Hematopoietic multipotent progenitor cell (in vitro differentiated cells): ENCODE measurements at regions not wholly inside any gene's neighbourhood (a gene's known extent, or its start where the extent isn't known, plus 50 kb on each side); places are given as distances from the start of the nearest gene placed in this dataset.

ENCODE experiments used
- DNase-seq, 3 donors: peaks; one replicate each; pipeline ENCODE4 v3.0.0-alpha.2; 2011 to 2015; ENCODE audit warnings: low read depth in 2 of 3, low spot score in 2 of 3

DNA sequence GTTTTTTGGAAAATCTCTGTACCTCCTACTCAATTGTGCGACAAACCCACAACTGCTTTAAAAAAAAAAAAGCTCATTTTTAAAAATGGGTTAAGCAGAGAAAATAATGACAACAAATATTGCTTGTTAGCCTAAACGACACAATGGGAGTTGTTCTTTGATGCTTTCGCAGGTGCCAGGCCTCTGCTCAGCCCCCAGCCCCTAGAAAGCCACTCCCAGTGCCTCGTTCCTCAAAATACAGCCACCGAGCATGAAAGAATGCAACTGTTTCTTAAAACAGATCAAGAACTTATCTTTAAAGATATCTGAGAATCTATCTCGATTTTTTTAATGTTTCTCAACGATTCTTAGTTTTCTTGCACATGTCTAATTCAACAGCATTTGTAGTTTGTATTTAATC, 85.2 kb upstream of the PFKP start:
- DNase-seq, result no peak

DNA sequence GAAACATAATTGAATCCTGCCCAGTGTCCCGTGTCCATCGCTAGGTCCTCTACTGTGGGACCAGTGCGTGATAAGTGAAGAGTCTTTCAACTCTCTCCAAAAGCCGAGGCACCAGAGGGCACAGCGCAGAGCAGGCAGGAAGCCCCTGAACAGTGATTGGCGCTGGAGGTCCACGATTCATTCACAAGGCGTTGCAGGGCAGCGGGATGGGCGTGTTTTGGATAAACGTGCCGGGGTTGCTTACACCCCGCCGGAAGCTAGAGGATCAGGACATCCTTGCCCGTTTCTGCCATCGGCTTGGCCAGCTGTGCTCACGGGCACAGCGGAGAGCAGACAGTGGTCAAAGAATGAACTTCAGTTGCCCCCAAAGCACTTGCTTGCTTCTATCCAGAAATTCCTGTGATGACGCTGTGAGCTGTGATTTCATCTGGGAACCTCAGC, 86.0 kb upstream of the PFKP start:
- no peak for DNase-seq

DNA sequence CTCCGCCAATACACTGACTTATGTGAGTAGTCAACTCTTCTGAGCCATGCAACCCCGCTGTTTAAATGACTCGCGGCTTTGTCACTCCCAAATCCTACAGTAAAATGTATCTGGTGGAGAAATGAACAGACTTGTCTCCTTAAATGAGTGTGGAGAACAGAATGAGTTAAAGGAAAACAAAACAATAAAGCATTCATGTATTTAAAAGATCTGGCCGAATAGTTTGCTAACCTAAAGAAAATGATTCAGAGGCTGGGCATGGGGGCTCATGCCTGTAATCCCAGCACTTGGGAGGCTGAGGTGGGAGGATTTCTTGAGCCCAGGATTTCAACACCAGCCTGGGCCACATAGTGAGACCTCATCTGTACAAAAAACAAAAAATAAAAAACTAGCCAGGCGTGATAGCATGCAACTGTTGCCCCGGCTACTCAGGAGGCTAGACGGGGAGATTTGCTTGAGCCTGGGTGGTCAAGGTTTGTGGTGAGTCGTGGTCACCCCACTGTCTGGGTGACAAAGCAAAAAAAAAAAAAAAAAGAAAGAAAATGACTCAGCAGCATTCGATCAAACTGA, 86.5 kb upstream of the PFKP start:
- no peak for DNase-seq

DNA sequence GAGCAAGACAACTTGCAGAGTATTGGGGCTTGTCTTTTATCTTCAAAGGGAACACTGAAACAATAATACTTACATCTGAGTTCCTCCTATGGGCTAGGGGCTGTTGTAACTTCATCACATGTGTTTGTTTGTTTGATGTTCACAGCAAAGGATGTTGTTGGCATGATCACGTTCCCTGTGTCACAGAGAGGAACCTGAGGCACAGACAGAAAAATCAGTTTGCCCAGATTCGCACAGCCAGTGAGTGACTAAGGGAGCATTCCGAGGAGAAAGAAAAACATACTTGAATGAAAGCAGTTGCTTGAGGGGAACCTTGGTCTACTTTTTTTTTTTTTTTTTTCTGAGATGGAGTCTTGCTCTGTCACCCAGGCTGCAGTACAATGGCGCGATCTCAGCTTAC, 87.2 kb upstream of the PFKP start:
- DNase-seq, result no peak

DNA sequence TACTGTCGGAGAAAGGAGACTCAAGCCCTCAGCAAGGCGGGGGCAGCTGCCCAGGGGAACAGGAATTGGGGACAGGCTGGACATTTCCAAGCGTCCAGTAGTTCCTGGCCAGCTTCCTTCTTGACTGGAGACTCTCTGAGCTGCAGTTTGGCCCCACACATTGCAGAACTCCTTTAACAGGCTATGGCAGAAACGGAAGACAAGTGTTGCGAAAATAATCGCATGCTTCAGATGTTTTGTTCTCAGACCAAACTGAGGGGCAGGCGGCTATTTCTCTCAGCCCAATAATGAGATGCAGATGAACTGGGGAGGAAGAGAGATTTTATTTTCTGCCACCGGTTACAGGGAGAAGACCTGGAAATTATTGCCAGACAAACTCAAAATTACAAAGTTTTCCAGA, 88.0 kb upstream of the PFKP start:
- no peak for DNase-seq

DNA sequence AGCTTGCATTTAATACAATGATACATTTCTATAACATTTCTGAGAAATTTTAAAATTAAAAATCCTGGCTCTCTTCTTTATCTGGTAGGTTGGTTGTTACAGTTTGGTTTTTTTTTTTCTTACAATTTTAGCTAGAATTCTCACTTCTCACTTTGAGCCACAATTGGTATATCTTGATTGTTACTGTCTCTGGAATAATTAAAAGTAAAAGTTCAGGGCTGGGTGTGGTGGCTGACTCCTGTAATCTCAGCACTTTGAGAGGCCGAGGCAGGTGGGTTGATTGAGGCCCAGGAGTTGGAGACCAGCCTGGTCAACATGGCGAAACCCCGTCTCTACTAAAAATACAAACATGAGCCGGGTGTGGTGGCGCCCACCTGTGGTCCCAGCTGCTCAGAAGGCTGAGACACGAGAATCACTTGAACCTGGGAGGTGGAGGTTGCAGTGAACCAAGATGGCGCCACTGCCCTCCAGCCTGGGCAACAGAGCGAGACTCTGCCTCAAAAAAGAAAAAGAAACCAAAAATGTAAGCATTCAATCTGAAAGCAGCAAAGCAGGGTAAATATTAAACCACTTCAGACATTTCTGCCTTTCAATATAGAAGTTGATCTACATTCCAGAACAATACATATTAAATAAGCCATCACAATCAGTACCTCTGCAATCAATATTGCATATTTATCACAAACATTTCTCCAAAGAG, 88.6 kb upstream of the PFKP start:
- no peak for DNase-seq

DNA sequence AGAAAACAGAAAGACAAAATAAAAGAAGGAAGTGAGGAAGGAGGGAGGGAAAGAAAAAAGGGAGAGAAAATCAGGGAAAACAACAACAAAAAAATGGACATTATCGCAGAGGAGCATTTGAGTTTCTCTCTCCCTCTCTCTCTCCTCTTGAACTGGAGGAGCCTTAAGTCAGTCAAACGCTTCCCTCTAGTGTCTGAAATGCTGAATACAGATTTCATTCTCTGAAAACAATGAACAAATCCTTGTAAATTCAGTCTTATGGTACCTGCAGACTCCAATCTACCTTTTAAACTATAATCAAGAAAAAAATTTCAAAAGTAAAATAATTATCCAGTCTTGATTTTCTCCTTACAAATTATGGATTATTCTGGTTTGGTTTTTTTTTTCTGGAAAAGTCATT, 89.2 kb upstream of the PFKP start:
- DNase-seq, result peak in 2 of 3 donors; percentile 39 to 71

DNA sequence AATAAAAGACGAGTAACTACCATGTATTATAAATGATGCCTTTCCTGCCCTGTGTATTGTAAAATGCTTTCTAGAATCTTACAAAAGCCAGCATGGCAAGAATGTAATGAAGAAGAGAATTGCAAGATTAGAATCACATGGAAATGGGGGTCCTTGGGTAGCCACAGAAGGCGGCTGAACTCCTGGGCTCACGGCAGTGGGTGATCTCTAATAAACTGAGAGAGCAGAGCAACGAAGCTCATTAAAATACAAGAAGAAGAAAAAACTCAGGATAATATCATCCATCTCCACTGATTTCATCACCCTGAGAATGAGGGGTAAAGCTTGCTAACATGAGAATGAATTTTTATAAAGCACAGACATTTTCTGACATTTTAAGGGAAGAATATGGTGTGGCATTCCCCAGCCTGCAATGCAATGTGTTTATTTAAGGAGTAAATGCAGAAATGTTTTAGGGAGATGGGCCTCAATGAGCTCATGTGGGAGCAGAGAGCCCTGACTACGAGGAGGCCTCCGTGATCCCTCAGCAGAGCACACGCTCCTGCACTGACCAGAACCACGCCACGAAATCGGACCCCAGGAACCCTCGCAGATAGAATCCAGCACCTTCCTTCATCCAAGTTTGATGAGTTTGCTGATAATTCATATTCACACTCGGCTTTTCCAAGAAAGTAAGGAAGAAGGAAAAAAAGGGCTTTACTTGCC, 92.7 kb upstream of the PFKP start:
- DNase-seq, result no peak

DNA sequence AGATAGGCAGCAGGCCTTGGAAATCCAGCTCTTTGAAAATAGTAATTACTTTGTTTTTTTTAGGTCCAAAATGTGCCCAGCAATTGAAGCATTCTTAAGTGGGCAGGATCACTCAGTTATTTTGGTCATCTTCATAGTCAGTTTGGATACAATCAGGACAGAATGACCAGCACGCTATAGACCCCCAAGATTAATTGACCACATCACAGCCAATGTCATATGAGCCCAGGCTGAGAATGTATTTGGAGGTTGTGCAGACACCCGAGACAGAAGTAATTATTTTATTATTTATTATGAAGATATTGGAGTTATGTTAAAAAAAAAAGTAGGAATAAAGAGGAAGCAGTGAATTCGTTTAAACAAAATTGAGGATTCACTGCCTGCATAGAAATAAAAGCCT, 93.3 kb upstream of the PFKP start:
- no peak for DNase-seq

DNA sequence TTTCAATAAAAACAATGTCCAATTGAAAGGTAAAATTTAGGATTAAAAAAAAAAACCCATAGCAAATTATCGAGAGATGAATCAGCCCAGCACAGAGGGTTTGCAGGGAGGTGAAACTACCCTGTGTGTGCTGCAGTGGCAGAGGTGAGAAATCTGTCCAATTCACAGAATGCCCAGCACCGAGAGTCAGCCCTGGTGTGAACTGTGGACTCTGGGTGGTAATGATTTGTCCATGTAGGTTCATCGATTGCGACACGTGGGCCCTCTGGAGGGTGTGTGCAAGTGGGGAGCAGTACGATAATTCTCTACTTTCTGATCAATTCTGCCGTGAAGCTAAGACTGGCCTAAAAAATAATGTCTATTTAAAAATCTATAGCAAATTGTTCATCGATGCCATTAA, 94.5 kb upstream of the PFKP start:
- DNase-seq, result no peak

DNA sequence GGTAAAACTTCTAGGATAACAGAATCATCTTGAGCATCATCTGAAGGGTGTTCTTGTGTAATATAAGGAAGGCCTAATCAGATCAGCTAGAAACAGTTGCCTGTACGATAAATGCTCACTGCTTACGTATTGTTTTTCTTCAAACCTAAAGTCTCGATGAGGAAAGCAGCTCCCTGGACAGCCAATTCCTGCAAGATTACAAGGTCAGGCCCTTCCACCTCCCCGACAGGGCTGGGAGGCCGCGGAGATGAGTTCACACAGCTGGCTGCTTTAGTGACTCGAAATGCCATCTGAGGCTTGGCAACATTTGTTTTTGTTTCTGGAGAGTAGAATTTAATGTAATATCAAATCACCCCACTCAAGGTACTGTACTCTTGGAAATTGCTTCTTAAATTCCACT, 95.1 kb upstream of the PFKP start:
- no peak for DNase-seq

DNA sequence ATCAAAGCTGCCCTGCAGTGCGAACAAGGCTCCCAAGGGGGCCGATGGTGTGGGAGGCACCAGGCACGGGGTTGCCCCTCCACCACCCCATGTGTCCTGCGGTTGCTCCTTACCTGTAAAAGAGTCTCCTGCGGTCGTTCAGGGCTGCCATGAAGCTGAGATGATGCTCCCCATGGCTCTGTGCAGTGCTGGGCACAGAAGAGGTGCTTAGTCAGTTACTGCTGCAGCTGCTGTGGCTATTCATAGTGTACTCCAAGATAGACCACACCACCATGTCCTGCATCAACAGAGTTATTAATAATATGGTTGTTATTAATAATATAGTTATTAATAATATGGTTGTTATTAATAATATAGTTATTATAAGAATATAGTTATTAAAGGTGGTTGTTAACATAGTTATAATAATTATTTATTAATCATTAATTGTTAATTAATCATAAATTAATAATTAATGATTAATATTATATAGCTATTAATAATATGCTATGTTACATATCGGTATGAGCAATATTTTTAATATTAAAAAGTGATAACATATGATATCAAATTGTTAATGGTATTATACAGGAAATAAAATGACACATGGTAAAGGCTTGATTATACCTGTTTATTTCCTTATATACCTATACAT, 97.0 kb upstream of the PFKP start:
- no peak for DNase-seq

DNA sequence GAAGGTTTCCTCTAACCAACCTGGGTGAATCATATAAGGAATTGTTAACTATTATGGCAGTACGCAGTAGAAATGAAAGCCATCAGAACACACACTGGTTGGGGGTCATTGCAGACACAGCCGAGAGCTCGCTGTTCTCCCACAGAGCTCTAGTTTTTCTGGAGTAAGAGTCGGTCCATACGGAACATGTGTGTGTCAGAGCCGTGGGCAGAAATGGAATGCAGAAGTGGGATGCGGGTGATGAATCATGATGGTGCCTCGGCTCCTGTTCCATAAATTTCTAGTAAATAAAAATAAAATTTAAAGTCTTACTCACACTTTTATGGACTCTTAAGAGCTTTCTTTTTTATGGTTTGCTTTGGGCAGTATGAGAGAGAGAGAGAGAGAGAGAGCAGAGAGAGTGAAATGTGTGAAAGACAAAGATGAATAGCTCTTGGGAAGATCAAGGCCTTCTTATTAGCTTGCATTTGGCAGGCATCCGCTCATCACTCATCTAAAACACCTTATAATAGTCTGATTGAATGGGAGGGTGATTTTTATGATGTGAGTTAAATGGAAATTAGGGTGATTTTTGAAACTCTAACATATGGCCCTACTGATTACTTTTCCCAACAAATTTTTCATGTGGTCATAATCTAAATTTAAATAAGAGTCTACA, 98.8 kb upstream of the PFKP start:
- no peak for DNase-seq

DNA sequence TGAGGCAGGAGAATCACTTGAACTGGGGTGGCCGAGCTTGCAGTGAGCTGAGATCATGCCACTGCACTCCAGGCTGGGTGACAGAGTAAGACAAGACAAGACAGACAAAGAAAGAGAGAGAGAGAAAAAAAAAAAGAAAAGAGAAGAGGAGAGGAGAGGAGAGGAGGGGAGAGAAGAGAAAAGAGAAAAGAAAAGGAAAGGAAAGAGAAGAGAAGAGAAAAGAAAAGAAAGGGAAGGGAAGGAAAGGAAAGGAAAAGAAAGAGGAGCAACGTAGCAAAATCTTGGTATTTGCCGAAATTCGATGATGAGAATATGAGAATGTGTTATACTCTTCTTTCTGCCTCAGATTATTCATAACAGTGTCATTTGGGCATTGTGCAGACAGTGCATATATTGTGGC, 101.2 kb upstream of the PFKP start:
- no peak for DNase-seq

DNA sequence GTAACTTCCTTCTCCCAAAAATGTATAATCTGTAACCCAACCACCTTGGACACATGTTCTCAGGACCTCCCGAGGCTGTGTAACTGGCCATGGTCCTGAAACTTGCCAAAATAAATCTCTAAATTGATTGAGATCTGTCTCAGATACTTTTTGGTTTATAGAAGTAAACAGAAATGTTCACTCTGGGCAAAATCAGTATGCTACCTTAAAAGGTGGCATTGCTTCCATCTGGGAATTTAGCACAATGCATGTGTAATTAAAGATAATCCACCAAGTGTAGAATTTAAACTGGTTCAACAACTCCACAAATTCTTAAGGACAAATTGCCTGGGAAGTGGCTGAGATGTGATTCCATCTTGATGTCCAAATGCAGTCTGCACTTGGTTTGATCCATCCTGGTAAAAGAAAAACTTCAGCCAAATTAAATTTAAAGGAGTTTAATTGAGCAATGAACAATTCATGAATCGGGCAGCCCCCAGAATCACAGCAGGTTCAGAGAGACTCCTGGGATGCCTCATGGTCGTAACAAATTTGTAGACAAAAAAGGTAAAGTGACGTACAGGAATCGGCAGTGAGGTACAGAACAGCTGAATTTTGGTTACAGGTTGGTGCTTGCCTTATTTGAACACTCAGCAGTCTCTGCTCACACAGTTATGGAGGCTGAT, 102.6 kb upstream of the PFKP start:
- DNase-seq, result peak in 1 of 3 donors; percentile 13

DNA sequence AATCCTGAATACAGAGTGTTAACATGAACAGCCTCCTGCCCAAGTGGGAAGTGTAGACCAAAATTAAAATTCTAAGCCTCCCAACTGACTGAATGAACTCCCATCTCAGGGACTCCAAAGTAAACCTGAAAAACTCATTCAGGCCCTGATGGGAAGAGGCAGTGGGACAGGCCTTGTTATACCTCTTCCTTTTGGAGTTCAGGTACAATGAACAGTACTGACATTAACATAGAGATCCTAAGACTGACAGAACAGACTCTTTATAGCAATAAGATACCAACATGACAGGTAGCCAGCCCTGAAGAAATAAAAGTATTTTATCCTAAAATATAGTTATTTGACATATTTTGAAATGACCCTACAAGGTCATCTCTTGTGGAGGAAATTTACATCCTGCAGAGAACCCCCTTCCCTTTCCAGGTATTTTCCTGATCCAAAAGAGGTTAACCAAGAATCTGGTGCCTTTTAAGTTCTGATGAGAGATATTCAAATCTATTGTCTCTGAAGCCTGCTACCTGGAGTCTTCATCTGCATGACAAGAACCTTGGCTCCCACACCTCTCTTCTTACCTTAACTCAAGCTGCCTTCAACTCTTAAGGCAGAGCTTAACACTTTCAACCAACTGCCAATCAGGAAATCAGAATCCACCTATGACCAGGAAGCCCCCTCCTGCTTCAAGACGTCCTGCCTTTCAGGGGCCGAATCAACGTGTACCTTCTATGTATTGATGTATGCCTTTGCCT, 103.3 kb upstream of the PFKP start:
- no peak for DNase-seq

DNA sequence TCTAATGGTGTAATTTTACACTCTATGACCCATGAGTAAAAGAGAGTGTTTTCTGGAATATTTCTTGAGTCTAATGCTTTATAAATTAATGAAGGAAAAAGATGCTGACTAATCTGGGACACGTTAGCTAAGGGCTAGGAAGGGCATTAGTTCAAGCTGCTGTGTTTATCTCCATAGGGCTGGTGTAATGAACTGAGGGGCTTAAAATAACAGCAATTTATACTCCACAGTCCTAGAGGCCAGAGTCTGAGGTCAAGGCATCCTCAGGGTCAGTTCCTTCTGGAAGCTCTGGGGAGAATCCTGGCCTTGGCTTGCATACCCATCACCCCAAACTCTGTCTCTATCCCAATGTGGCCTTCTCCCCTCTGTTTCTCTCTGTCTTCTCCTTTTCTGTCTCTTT, 105.2 kb upstream of the PFKP start:
- no peak for DNase-seq

DNA sequence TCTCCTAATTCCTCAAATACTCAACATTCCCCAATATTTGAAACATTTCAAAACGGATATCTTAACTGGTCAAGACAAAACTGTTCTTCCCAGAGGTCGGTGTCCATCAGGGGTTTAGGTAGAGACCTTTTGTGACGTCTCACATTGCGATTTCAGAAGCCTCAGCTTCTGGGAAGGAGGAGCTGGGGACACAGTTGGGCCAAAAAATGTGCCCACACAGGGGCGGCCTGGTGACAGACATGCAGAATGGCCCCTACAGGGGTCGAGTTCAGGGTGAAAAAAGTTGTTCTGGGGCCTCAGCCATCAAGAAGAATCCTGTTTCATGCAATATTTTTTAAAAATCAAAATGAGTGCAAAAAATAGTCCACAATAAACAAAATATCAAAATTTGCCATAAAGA, 108.7 kb upstream of the PFKP start:
- no peak for DNase-seq

DNA sequence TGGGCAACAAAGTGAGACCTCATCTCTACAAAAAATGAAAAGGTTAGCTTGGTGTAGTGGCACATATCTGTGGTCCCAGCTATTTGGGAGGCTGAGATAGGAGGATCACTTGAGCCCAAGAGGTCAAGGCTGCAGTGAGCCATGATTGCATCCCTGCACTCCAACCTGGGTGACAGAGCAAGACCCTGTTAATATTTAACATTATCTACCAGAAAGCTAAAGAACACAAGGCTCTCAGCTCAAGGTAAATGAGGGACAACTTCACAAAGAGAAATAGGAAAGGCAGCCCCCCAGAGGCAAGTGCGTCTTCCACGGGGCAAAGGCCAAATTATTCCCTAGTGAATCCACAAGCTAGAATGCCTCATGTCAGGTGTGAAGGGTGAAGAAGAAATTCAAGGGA, 109.6 kb upstream of the PFKP start:
- no peak for DNase-seq

DNA sequence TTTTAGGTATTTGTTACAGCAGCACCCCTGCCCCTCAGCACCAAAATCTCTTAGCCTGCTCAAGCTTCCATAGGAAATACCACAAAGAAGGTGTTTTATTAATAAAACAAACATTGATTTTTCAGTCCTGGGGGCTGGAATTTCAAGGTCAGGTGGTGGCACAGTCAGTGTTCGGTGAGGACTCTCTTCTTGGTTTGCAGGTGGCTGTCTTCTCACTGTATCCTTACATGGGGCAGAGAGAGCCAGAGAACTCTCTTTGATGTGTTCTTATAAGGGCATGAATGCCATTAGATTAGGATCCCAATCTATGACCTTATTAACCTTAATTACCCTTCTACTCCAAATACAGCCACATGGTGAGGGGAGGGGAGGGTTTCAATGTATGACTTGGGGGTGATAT, 112.3 kb upstream of the PFKP start:
- no peak for DNase-seq
